Lung (tissue), 11 donors: ENCODE measurements at regions not wholly inside any gene's neighbourhood (a gene's known extent, or its start where the extent isn't known, plus 50 kb on each side); places are given as distances from the start of the nearest gene placed in this dataset.

ENCODE experiments used
- ATAC-seq: fragments of 200-7000 bp; cut with Tn5 transposase; one replicate; pipeline ENCODE4 v1.9.1; 2020; ENCODE audit warnings: moderate number of reproducible peaks; ENCODE audit not compliant: insufficient read depth, low FRiP score
- DNase-seq, 3 donors: peaks; one replicate each; pipeline ENCODE4 v3.0.0-alpha.2; 2013 to 2017
- H3K27ac ChIP-seq, 2 donors: one replicate each; pipeline ENCODE4 v1.5.1; 2013; ENCODE audit warnings: mild to moderate bottlenecking in 2 of 2, moderate library complexity in 2 of 2, control low read depth in 1 of 2, inconsistent platforms in 1 of 2, low read depth in 1 of 2, low read length in 1 of 2
- H3K27me3 ChIP-seq, 3 donors: one replicate each; pipeline ENCODE4 v1.5.1; 2013; ENCODE audit warnings: low read length in 2 of 3; ENCODE audit not compliant: control insufficient read depth in 3 of 3, insufficient read depth in 3 of 3
- H3K36me3 ChIP-seq, 4 donors: one replicate each; pipeline ENCODE4 v1.5.1; 2013; ENCODE audit warnings: low read length in 4 of 4, mild to moderate bottlenecking in 1 of 4, moderate library complexity in 1 of 4; ENCODE audit not compliant: control insufficient read depth in 4 of 4, insufficient read depth in 4 of 4
- H3K4me1 ChIP-seq, 5 donors: one replicate each; pipeline ENCODE4 v1.5.1; 2013; ENCODE audit warnings: low read length in 5 of 5, mild to moderate bottlenecking in 2 of 5, moderate library complexity in 1 of 5; ENCODE audit not compliant: control insufficient read depth in 5 of 5, insufficient read depth in 5 of 5
- H3K4me3 ChIP-seq: one replicate; pipeline ENCODE4 v1.5.1; 2013; ENCODE audit warnings: mild to moderate bottlenecking, control low read depth, moderate library complexity
- H3K9ac ChIP-seq, 2 donors: one replicate each; pipeline ENCODE4 v1.5.1; 2013; ENCODE audit warnings: low read length in 2 of 2, control low read depth in 1 of 2; ENCODE audit not compliant: insufficient read depth in 1 of 2
- H3K9me3 ChIP-seq, 4 donors: one replicate each; pipeline ENCODE4 v1.5.1; 2013; ENCODE audit warnings: low read length in 3 of 4, mild to moderate bottlenecking in 1 of 4, moderate library complexity in 1 of 4; ENCODE audit not compliant: control insufficient read depth in 4 of 4, insufficient read depth in 3 of 4
- CTCF ChIP-seq: IDR thresholded peaks from 2 replicates; pipeline ENCODE4 v1.5.1; 2012; ENCODE audit warnings: mild to moderate bottlenecking; ENCODE audit errors: control extremely low read depth, extremely low read depth
- WGBS, 2 donors: extraction: QIAGEN DNeasy Blood & Tissue Kit; methylation state at CpG; one replicate each; pipeline ENCODE4 v1.1.7; 2013; 5-methylcytosine and 5-hydroxymethylcytosine counted together
- donor health status: control.
- donor health status: control.
- donor health status: Bipolar disorder and iron deficiency.
- donor health status: healthy.
- donor health status: DM: yes; HTN: yes; CAD: no.

GRCh38 chr12:47017901-47018475 is 61.4 kb upstream of the PCED1B start:
- Histone ChIP-seq H3K27me3 (no peaks in the 10 kb centered on the region), H3K4me1 (no peaks in the 10 kb centered on the region), H3K27ac (no peak overlapping the region), H3K4me3 (no peak overlapping the region), H3K9me3 (no peaks in the 10 kb centered on the region), H3K9ac (no peak overlapping the region), H3K36me3 (no peaks in the 10 kb centered on the region)
- no peak for TF ChIP-seq CTCF
- DNase-seq (no peak), ATAC-seq (no peak)
- 94% methylated on average over 2 of the region's 2 CpGs for WGBS, 2 donors

- ATAC-seq: no peak
- Histone ChIP-seq H3K9ac (no peak overlapping the region), H3K4me1 (no peaks in the 10 kb centered on the region), H3K36me3 (no peaks in the 10 kb centered on the region), H3K9me3 (no peaks in the 10 kb centered on the region), H3K4me3 (no peak overlapping the region), H3K27me3 (no peaks in the 10 kb centered on the region), H3K27ac (no peak overlapping the region)
- no peak for DNase-seq
- no peak for TF ChIP-seq CTCF
- WGBS, 2 donors: 65 to 71% methylated on average over 7 of the region's 7 CpGs
Observed at GRCh38 chr12:47020211-47020821, 59.1 kb upstream of the PCED1B start.

DNA sequence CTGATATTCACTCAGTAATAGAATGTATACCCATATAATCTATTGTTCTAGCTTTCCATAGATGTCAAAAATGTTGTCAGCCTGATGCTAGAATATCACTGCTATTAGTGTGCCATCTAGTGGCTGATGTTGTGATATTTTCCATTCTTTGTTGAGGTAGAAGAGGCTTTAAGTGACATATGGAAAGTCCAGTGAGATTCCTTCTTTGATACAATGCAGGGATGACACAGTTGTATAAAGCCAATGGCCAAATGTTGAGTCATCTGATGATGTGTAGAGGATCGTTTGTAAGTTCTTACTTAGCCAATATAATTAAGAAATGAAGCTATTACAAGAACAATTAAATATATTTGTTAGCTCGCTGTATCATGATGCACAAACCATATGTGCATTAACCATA is 58.1 kb upstream of the PCED1B start:
- DNase-seq (peak in 2 of 3 donors; percentile 65 to 71), ATAC-seq (no peak)
- peak; percentile 36 for TF ChIP-seq CTCF
- no peak overlapping the region for H3K4me3 ChIP-seq
- WGBS, 2 donors: 50% methylated on average over 2 of the region's 2 CpGs
- no peak overlapping the region for H3K9ac ChIP-seq
- H3K27me3 ChIP-seq: no peaks in the 10 kb centered on the region
- no peak overlapping the region for H3K27ac ChIP-seq
- no peaks in the 10 kb centered on the region for H3K36me3 ChIP-seq
- no peaks in the 10 kb centered on the region for H3K4me1 ChIP-seq
- no peaks in the 10 kb centered on the region for H3K9me3 ChIP-seq

- TF ChIP-seq CTCF: no peak
- ATAC-seq (no peak), DNase-seq (no peak)
- H3K9me3 ChIP-seq: no peaks in the 10 kb centered on the region
- H3K4me3 ChIP-seq: no peak overlapping the region
- WGBS, 2 donors: 41 to 54% methylated on average over 2 of the region's 2 CpGs
- no peaks in the 10 kb centered on the region for H3K36me3 ChIP-seq
- no peaks in the 10 kb centered on the region for H3K4me1 ChIP-seq
- H3K27ac ChIP-seq: no peak overlapping the region
- no peak overlapping the region for H3K9ac ChIP-seq
- no peaks in the 10 kb centered on the region for H3K27me3 ChIP-seq
Observed at GRCh38 chr12:47022296-47022695, 57.1 kb upstream of the PCED1B start.
